IPS DF 6.9 (cell line): ENCODE measurements at regions not wholly inside any gene's neighbourhood (a gene's known extent, or its start where the extent isn't known, plus 50 kb on each side); places are given as distances from the start of the nearest gene placed in this dataset.

ENCODE experiments used
- DNase-seq: peaks from one replicate; pipeline ENCODE4 v3.0.0-alpha.2; 2013; ENCODE audit warnings: low read depth, low spot score
- H3K27ac ChIP-seq: one replicate; pipeline ENCODE4 v1.5.1; 2013; ENCODE audit warnings: low read length, control low read depth
- H3K27me3 ChIP-seq: 2 replicates; pipeline ENCODE4 v1.6.1; 2013; ENCODE audit warnings: mild to moderate bottlenecking, low read length; ENCODE audit not compliant: control insufficient read depth, insufficient read depth
- H3K36me3 ChIP-seq: 2 replicates; pipeline ENCODE4 v1.6.1; 2013; ENCODE audit warnings: low read length; ENCODE audit not compliant: control insufficient read depth, insufficient read depth
- H3K4me1 ChIP-seq: 2 replicates; pipeline ENCODE4 v1.6.1; 2013; ENCODE audit warnings: low read length; ENCODE audit not compliant: control insufficient read depth, insufficient read depth
- H3K4me3 ChIP-seq: 2 replicates; pipeline ENCODE4 v1.5.1; 2013; ENCODE audit warnings: mild to moderate bottlenecking, low read length
- H3K9me3 ChIP-seq: 2 replicates; pipeline ENCODE4 v1.6.1; 2013; ENCODE audit warnings: low read length, inconsistent platforms; ENCODE audit not compliant: control insufficient read depth, insufficient read depth
- WGBS: extraction: QIAGEN DNeasy Blood & Tissue Kit; methylation state at CpG from one replicate; pipeline ENCODE4 v1.1.7; 2013; ENCODE audit warnings: mixed read lengths, missing lambda C conversion rate; ENCODE audit not compliant: insufficient read length, insufficient coverage; 5-methylcytosine and 5-hydroxymethylcytosine counted together

GRCh38 chrX:69097451-69098236 lies 67.6 kb downstream of the PJA1 start:
- no peak for DNase-seq
- WGBS: no CpG with 5 or more reads among the region's 14 CpGs
- no peak overlapping the region for H3K27ac ChIP-seq
- no peak overlapping the region for H3K4me3 ChIP-seq
- H3K36me3 ChIP-seq: no peaks in the 10 kb centered on the region
- no peaks in the 10 kb centered on the region for H3K27me3 ChIP-seq
- H3K4me1 ChIP-seq: no peaks in the 10 kb centered on the region
- no peaks in the 10 kb centered on the region for H3K9me3 ChIP-seq

GRCh38 chrX:69096963-69097362 lies 68.3 kb downstream of the PJA1 start:
- H3K4me1 ChIP-seq: no peaks in the 10 kb centered on the region
- DNase-seq: no peak
- no peak overlapping the region for H3K27ac ChIP-seq
- H3K4me3 ChIP-seq: no peak overlapping the region
- no peaks in the 10 kb centered on the region for H3K27me3 ChIP-seq
- no peaks in the 10 kb centered on the region for H3K9me3 ChIP-seq
- H3K36me3 ChIP-seq: no peaks in the 10 kb centered on the region
- WGBS: no CpG with 5 or more reads among the region's 7 CpGs

GRCh38 chrX:69094977-69095669 lies 70.1 kb downstream of the PJA1 start:
- H3K27me3 ChIP-seq: no peaks in the 10 kb centered on the region
- H3K4me3 ChIP-seq: no peak overlapping the region
- H3K9me3 ChIP-seq: no peaks in the 10 kb centered on the region
- H3K27ac ChIP-seq: no peak overlapping the region
- no peaks in the 10 kb centered on the region for H3K4me1 ChIP-seq
- no peaks in the 10 kb centered on the region for H3K36me3 ChIP-seq
- no CpG with 5 or more reads among the region's 3 CpGs for WGBS
- DNase-seq: no peak

- Histone ChIP-seq H3K27ac (no peak overlapping the region), H3K4me3 (no peak overlapping the region), H3K9me3 (no peaks in the 10 kb centered on the region), H3K27me3 (no peaks in the 10 kb centered on the region), H3K4me1 (no peaks in the 10 kb centered on the region), H3K36me3 (no peaks in the 10 kb centered on the region)
- no CpG with 5 or more reads among the region's 19 CpGs for WGBS
- DNase-seq: peak; percentile 20
Measured at GRCh38 chrX:69093960-69094871, 71.0 kb downstream of the PJA1 start.

- Histone ChIP-seq H3K27me3 (no peaks in the 10 kb centered on the region), H3K4me1 (no peaks in the 10 kb centered on the region), H3K27ac (no peak overlapping the region), H3K9me3 (no peaks in the 10 kb centered on the region), H3K4me3 (no peak overlapping the region), H3K36me3 (no peaks in the 10 kb centered on the region)
- DNase-seq: no peak
Measured at GRCh38 chrX:69090022-69090421, 75.2 kb downstream of the PJA1 start.

GRCh38 chrX:69089203-69089602 lies 76.0 kb downstream of the PJA1 start:
- no peaks in the 10 kb centered on the region for H3K9me3 ChIP-seq
- H3K4me3 ChIP-seq: no peak overlapping the region
- no peaks in the 10 kb centered on the region for H3K4me1 ChIP-seq
- H3K27ac ChIP-seq: no peak overlapping the region
- WGBS: no CpG with 5 or more reads among the region's 3 CpGs
- no peaks in the 10 kb centered on the region for H3K27me3 ChIP-seq
- DNase-seq: no peak
- H3K36me3 ChIP-seq: no peaks in the 10 kb centered on the region

- Histone ChIP-seq H3K27ac (no peak overlapping the region), H3K4me3 (no peak overlapping the region), H3K27me3 (no peaks in the 10 kb centered on the region), H3K9me3 (no peaks in the 10 kb centered on the region), H3K36me3 (no peaks in the 10 kb centered on the region), H3K4me1 (no peaks in the 10 kb centered on the region)
- WGBS: no CpG with 5 or more reads among the region's 12 CpGs
- DNase-seq: no peak
Measured at GRCh38 chrX:69088171-69088938, 76.9 kb downstream of the PJA1 start.

- no peak overlapping the region for H3K4me3 ChIP-seq
- WGBS: no CpG with 5 or more reads among the region's 4 CpGs
Measured at GRCh38 chrX:69085826-69086225, 79.4 kb downstream of the PJA1 start.

GRCh38 chrX:69085151-69085550 lies 80.1 kb downstream of the PJA1 start:
- Histone ChIP-seq H3K27me3 (no peaks in the 10 kb centered on the region), H3K4me1 (peaks cover 2% of the 10 kb centered on the region; the same call in 1 of the 2 replicates), H3K36me3 (no peaks in the 10 kb centered on the region), H3K9me3 (no peaks in the 10 kb centered on the region), H3K4me3 (no peak overlapping the region), H3K27ac (no peak overlapping the region)
- DNase-seq: no peak
- no CpG with 5 or more reads among the region's 1 CpG for WGBS

More at GRCh38 chrX:69085826-69086225, 79.4 kb downstream of the PJA1 start:
- Histone ChIP-seq H3K36me3 (no peaks in the 10 kb centered on the region), H3K9me3 (no peaks in the 10 kb centered on the region), H3K27ac (no peak overlapping the region), H3K27me3 (no peaks in the 10 kb centered on the region), H3K4me1 (peaks cover 2% of the 10 kb centered on the region; the same call in 1 of the 2 replicates)
- DNase-seq: no peak

- Histone ChIP-seq H3K36me3 (no peaks in the 10 kb centered on the region), H3K9me3 (no peaks in the 10 kb centered on the region), H3K27ac (no peak overlapping the region), H3K4me1 (peaks cover 2% of the 10 kb centered on the region; the same call in 1 of the 2 replicates), H3K4me3 (no peak overlapping the region), H3K27me3 (no peaks in the 10 kb centered on the region)
- WGBS: no CpG with 5 or more reads among the region's 4 CpGs
- DNase-seq: no peak
Measured at GRCh38 chrX:69083801-69084200, 81.5 kb downstream of the PJA1 start.
